ENCODE measurements at regions not wholly inside any gene's neighbourhood (a gene's known extent, or its start where the extent isn't known, plus 50 kb on each side); places are given as distances from the start of the nearest gene placed in this dataset.
"Not testable (repeated sequence)": the region's sequence is repeated elsewhere in the genome, so short reads cannot be mapped to it uniquely, and the experiment has no call there.

- Histone ChIP-seq H3K27ac (no peak overlapping the region), H3K27me3 (replicated peaks; ENCODE audit: insufficient read depth) (no peaks in the 10 kb centered on the region), H3K9me3 (no peaks in the 10 kb centered on the region), H3K4me3 (no peak overlapping the region), H3K4me1 (ENCODE audit: control insufficient read depth in 1 of 2, low read depth in 2 of 2) (no peaks in the 10 kb centered on the region), H3K36me3 (no peaks in the 10 kb centered on the region)
- DNase-seq (ENCODE audit: low spot score) (no peak), ATAC-seq (ENCODE audit: insufficient number of reproducible peaks, low FRiP score, low read depth) (no peak)
- TF ChIP-seq, protein P1, sequence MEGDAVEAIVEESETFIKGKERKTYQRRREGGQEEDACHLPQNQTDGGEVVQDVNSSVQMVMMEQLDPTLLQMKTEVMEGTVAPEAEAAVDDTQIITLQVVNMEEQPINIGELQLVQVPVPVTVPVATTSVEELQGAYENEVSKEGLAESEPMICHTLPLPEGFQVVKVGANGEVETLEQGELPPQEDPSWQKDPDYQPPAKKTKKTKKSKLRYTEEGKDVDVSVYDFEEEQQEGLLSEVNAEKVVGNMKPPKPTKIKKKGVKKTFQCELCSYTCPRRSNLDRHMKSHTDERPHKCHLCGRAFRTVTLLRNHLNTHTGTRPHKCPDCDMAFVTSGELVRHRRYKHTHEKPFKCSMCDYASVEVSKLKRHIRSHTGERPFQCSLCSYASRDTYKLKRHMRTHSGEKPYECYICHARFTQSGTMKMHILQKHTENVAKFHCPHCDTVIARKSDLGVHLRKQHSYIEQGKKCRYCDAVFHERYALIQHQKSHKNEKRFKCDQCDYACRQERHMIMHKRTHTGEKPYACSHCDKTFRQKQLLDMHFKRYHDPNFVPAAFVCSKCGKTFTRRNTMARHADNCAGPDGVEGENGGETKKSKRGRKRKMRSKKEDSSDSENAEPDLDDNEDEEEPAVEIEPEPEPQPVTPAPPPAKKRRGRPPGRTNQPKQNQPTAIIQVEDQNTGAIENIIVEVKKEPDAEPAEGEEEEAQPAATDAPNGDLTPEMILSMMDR (IDR thresholded peaks at IDR 0.05), result no peak
Observed at GRCh38 chr1:199029855-199030254, 391.0 kb downstream of the PTPRC start.

- not testable (repeated sequence) for H3K27ac ChIP-seq; DNase-seq (ENCODE audit: low spot score); H3K4me3 ChIP-seq; H3K36me3 ChIP-seq; H3K4me1 ChIP-seq (ENCODE audit: control insufficient read depth in 1 of 2, low read depth in 2 of 2); H3K9me3 ChIP-seq; ATAC-seq (ENCODE audit: insufficient number of reproducible peaks, low FRiP score, low read depth); H3K27me3 ChIP-seq (replicated peaks; ENCODE audit: insufficient read depth)
Observed at GRCh38 chr1:199030541-199030940, 391.7 kb downstream of the PTPRC start.

DNA sequence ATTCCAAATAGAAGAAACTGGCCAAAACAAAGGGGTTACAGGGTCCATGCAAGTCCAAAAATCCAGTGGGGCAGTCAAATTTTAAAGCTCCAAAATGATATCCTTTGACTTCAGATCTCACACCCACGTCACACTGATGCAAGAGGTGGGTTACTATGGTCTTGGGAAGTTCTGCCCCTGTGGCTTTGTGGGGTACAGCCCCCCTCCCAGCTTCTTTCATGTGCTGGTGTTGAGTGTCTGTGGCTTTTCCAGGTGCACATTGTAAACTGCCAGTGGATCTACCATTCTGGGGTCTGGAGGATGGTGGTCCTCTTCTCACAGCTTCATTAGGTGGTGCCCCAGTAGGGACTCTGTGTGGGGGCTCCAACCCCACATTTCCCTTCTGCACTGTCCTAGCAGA is 392.3 kb downstream of the PTPRC start:
- not testable (repeated sequence) for ATAC-seq (ENCODE audit: insufficient number of reproducible peaks, low FRiP score, low read depth); H3K9me3 ChIP-seq; H3K4me3 ChIP-seq; DNase-seq (ENCODE audit: low spot score); H3K4me1 ChIP-seq (ENCODE audit: control insufficient read depth in 1 of 2, low read depth in 2 of 2); H3K36me3 ChIP-seq; H3K27ac ChIP-seq; H3K27me3 ChIP-seq (replicated peaks; ENCODE audit: insufficient read depth)

DNA sequence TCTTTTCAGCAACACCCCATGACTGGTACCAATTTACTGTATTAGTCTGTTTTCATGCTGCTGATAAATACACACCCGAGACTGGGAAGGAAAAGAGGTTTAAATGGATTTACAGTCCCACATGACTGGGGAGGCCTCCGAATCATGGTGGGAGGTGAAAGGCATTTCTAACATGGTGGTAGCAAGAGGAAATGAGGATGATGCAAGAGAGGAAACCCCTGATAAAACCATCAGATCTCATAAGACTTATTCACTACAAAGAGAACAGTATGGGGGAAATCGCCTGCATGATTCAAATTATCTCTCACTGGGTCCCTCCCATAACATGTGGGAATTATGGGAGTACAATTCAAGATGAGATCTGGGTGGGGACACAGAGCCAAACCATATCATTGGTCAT is 393.6 kb downstream of the PTPRC start:
- H3K27me3 ChIP-seq (replicated peaks; ENCODE audit: insufficient read depth); H3K27ac ChIP-seq; ATAC-seq (ENCODE audit: insufficient number of reproducible peaks, low FRiP score, low read depth); H3K4me3 ChIP-seq; H3K4me1 ChIP-seq (ENCODE audit: control insufficient read depth in 1 of 2, low read depth in 2 of 2); DNase-seq (ENCODE audit: low spot score); H3K9me3 ChIP-seq; H3K36me3 ChIP-seq: not testable (repeated sequence)

DNA sequence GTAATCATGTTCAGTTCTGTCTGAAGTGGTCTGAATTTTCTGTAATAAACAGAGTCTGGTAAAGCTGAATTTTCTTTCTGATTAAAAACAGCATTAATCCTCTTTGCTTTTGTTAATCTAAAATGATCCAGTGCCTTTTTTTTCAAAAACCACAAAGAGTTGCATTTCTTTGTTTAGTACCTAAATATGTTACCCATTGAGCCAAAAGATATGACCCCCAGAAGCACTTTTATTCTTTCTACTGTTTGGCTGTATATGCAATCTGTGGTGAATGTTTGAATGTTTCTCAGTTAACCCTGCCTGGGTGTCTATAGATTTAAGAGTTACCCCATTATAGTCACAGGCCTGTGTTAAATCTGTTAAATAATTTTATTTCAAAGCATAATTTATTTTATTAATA is 394.8 kb downstream of the PTPRC start:
- TF ChIP-seq, protein P1 (IDR thresholded peaks at IDR 0.05), result no peak
- H3K4me3 ChIP-seq, result no peak overlapping the region
- no peak overlapping the region for H3K27ac ChIP-seq
- H3K4me1 ChIP-seq (ENCODE audit: control insufficient read depth in 1 of 2, low read depth in 2 of 2), result no peaks in the 10 kb centered on the region
- H3K36me3 ChIP-seq, result no peaks in the 10 kb centered on the region
- DNase-seq (ENCODE audit: low spot score) (no peak), ATAC-seq (ENCODE audit: insufficient number of reproducible peaks, low FRiP score, low read depth) (no peak)
- no peaks in the 10 kb centered on the region for H3K27me3 ChIP-seq (replicated peaks; ENCODE audit: insufficient read depth)
- H3K9me3 ChIP-seq, result no peaks in the 10 kb centered on the region

DNA sequence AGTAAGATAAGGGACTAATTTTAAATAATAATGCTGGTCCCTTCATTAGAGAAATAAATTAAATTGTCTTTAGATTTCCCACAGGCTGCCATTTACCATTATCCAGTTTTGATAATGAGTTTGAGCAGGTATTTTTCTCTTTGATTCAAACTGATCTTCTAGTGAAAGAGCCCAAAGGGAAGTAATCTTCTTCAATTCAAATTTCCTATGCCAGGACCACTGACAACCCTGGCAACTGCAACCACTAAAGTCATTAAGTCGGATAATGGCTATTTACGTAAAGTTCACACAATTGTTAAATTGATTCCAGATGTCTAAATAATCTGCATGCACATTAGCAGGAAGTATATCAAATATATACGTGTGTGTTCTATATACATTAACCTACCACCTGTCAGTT is 399.3 kb downstream of the PTPRC start:
- Histone ChIP-seq H3K27me3 (replicated peaks; ENCODE audit: insufficient read depth) (no peaks in the 10 kb centered on the region), H3K4me1 (ENCODE audit: control insufficient read depth in 1 of 2, low read depth in 2 of 2) (no peaks in the 10 kb centered on the region), H3K27ac (no peak overlapping the region), H3K36me3 (no peaks in the 10 kb centered on the region), H3K4me3 (no peak overlapping the region), H3K9me3 (no peaks in the 10 kb centered on the region)
- DNase-seq (ENCODE audit: low spot score) (no peak), ATAC-seq (ENCODE audit: insufficient number of reproducible peaks, low FRiP score, low read depth) (no peak)
- TF ChIP-seq, protein P1 (IDR thresholded peaks at IDR 0.05), result no peak

- TF ChIP-seq, protein P1 (IDR thresholded peaks at IDR 0.05), result no peak
- H3K27ac ChIP-seq, result no peak overlapping the region
- H3K4me1 ChIP-seq (ENCODE audit: control insufficient read depth in 1 of 2, low read depth in 2 of 2), result no peaks in the 10 kb centered on the region
- no peaks in the 10 kb centered on the region for H3K36me3 ChIP-seq
- H3K9me3 ChIP-seq, result no peaks in the 10 kb centered on the region
- H3K4me3 ChIP-seq, result no peak overlapping the region
- H3K27me3 ChIP-seq (replicated peaks; ENCODE audit: insufficient read depth), result no peaks in the 10 kb centered on the region
- ATAC-seq (ENCODE audit: insufficient number of reproducible peaks, low FRiP score, low read depth) (no peak), DNase-seq (ENCODE audit: low spot score) (no peak)
Observed at GRCh38 chr1:199040076-199040905, 401.5 kb downstream of the PTPRC start.

Measured in thoracic aorta (tissue), 2 donors.